ENCODE measurements at regions not wholly inside any gene's neighbourhood (a gene's known extent, or its start where the extent isn't known, plus 50 kb on each side); places are given as distances from the start of the nearest gene placed in this dataset.
A peak's percentile ranks its signal among the peaks of the same experiment; 100 is the strongest.
"Not testable (repeated sequence)": the region's sequence is repeated elsewhere in the genome, so short reads cannot be mapped to it uniquely, and the experiment has no call there.

- no peak for ATAC-seq
These were observed 191.8 kb downstream of the TMEM200A start for GRCh38 chr6:130557481-130558112.

GRCh38 chr6:130558131-130558530, 192.3 kb downstream of the TMEM200A start:
- no peak for ATAC-seq

- ATAC-seq = no peak
These were observed 193.3 kb downstream of the TMEM200A start for GRCh38 chr6:130559166-130559565.

GRCh38 chr6:130560231-130560630, 194.4 kb downstream of the TMEM200A start:
- no peak for ATAC-seq

GRCh38 chr6:130561159-130561558, 195.3 kb downstream of the TMEM200A start:
- ATAC-seq = not testable (repeated sequence)

- no peak for ATAC-seq
These were observed 199.9 kb downstream of the TMEM200A start for GRCh38 chr6:130565696-130566095.

- ATAC-seq = no peak
These were observed 208.3 kb downstream of the TMEM200A start for GRCh38 chr6:130574146-130574545.

- ATAC-seq = no peak
These were observed 209.7 kb downstream of the TMEM200A start for GRCh38 chr6:130575557-130575956.

GRCh38 chr6:130575971-130576370, 210.2 kb downstream of the TMEM200A start:
- no peak for ATAC-seq

GRCh38 chr6:130577178-130577919, 211.5 kb downstream of the TMEM200A start:
- no peak for ATAC-seq

- no peak for ATAC-seq
These were observed 212.9 kb downstream of the TMEM200A start for GRCh38 chr6:130578713-130579112.

- ATAC-seq = no peak
These were observed 217.5 kb downstream of the TMEM200A start for GRCh38 chr6:130583268-130583667.

GRCh38 chr6:130585587-130585986, 219.8 kb downstream of the TMEM200A start:
- no peak for ATAC-seq

GRCh38 chr6:130587778-130588520, 222.1 kb downstream of the TMEM200A start:
- ATAC-seq = no peak

GRCh38 chr6:130593200-130593599, 227.4 kb downstream of the TMEM200A start:
- ATAC-seq = no peak

GRCh38 chr6:130593948-130594347, 228.1 kb downstream of the TMEM200A start:
- ATAC-seq = no peak

- ATAC-seq = no peak
These were observed 228.9 kb upstream of the SMLR1 start for GRCh38 chr6:130598021-130598989.

- ATAC-seq = no peak
These were observed 226.3 kb upstream of the SMLR1 start for GRCh38 chr6:130600880-130601341.

- peak; percentile 91 for ATAC-seq
These were observed 224.9 kb upstream of the SMLR1 start for GRCh38 chr6:130602151-130602770.

GRCh38 chr6:130603391-130603790, 223.8 kb upstream of the SMLR1 start:
- ATAC-seq = no peak

- no peak for ATAC-seq
These were observed 222.3 kb upstream of the SMLR1 start for GRCh38 chr6:130604841-130605399.
